Germinal center (tissue), 1 donor: ENCODE measurements at regions not wholly inside any gene's neighbourhood (a gene's known extent, or its start where the extent isn't known, plus 50 kb on each side); places are given as distances from the start of the nearest gene placed in this dataset.

ENCODE experiments used
- DNase-seq: peaks from one replicate; pipeline ENCODE4 v3.0.0; 2012; ENCODE audit warnings: mixed read lengths, low spot score

GRCh38 chr4:35447474-35447873 lies 796.8 kb downstream of the ARAP2 start:
- DNase-seq, result no peak

GRCh38 chr4:35459045-35459444 lies 785.3 kb downstream of the ARAP2 start:
- DNase-seq, result no peak

- no peak for DNase-seq
Measured at GRCh38 chr4:35461931-35462659, 782.2 kb downstream of the ARAP2 start.

GRCh38 chr4:35463251-35463952 lies 780.9 kb downstream of the ARAP2 start:
- no peak for DNase-seq

- no peak for DNase-seq
Measured at GRCh38 chr4:35464964-35465528, 779.3 kb downstream of the ARAP2 start.

- DNase-seq, result no peak
Measured at GRCh38 chr4:35491093-35491492, 753.2 kb downstream of the ARAP2 start.

- DNase-seq, result no peak
Measured at GRCh38 chr4:35493977-35494376, 750.3 kb downstream of the ARAP2 start.

GRCh38 chr4:35494955-35495354 lies 749.4 kb downstream of the ARAP2 start:
- DNase-seq, result no peak

GRCh38 chr4:35500812-35501211 lies 743.5 kb downstream of the ARAP2 start:
- no peak for DNase-seq

- DNase-seq, result no peak
Measured at GRCh38 chr4:35503435-35503834, 740.9 kb downstream of the ARAP2 start.

GRCh38 chr4:35506161-35506560 lies 738.2 kb downstream of the ARAP2 start:
- no peak for DNase-seq

GRCh38 chr4:35511851-35512250 lies 732.5 kb downstream of the ARAP2 start:
- DNase-seq, result no peak

GRCh38 chr4:35516102-35516501 lies 728.2 kb downstream of the ARAP2 start:
- no peak for DNase-seq

- DNase-seq, result no peak
Measured at GRCh38 chr4:35520059-35520458, 724.3 kb downstream of the ARAP2 start.

- no peak for DNase-seq
Measured at GRCh38 chr4:35521682-35522081, 722.6 kb downstream of the ARAP2 start.

GRCh38 chr4:35525192-35525978 lies 718.9 kb downstream of the ARAP2 start:
- no peak for DNase-seq

- no peak for DNase-seq
Measured at GRCh38 chr4:35526456-35526855, 717.9 kb downstream of the ARAP2 start.

- no peak for DNase-seq
Measured at GRCh38 chr4:35534962-35535361, 709.4 kb downstream of the ARAP2 start.

- no peak for DNase-seq
Measured at GRCh38 chr4:35538807-35539206, 705.5 kb downstream of the ARAP2 start.

- no peak for DNase-seq
Measured at GRCh38 chr4:35539404-35540055, 704.8 kb downstream of the ARAP2 start.

- no peak for DNase-seq
Measured at GRCh38 chr4:35541146-35541887, 703.0 kb downstream of the ARAP2 start.
